IPS-NIHi7 (cell line): ENCODE measurements at regions not wholly inside any gene's neighbourhood (a gene's known extent, or its start where the extent isn't known, plus 50 kb on each side); places are given as distances from the start of the nearest gene placed in this dataset.
"Not testable (repeated sequence)": the region's sequence is repeated elsewhere in the genome, so short reads cannot be mapped to it uniquely, and the experiment has no call there.

Source experiments
- DNase-seq: peaks from one replicate; pipeline ENCODE4 v3.0.0; 2012; ENCODE audit warnings: mixed read lengths; ENCODE audit errors: extremely low spot score

DNA sequence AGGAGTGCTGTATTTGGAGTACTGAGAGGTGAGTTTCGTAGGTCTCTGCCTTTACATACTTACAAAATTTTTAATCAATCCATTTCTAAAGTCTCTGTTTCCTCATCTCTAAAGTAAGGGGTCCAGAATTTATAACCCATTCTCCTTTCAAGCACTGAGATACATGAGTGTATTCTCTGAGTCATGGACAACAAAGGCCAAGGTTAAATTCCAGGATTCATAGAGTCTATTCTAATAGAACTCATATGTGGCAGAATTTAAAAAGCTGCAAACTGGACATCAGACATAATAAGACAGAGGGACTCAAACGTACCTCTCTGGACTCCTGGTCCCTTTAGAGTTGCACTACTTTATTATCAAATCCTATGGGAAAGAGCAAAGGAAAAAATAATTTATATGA, 112.5 kb upstream of the SLIT3 start:
- DNase-seq: no peak

DNA sequence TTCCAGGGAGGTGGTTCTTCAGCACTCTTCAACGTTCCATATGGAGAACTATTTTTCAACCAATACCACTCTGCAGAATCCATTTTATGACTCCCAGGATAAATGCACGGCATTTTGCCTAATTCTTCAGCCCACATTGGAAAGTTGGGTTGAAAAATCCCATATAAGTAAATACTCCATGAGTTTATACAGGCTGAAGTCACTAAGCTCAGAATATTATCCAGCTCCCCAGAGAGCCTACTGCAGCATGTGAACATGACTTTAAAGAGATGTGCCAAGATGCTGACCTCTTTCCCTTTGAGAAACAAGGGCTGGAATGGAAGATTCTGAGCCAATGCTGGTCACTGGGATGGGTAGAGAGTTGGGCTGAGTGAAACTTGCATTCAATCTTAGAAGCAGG, 111.9 kb upstream of the SLIT3 start:
- no peak for DNase-seq

DNA sequence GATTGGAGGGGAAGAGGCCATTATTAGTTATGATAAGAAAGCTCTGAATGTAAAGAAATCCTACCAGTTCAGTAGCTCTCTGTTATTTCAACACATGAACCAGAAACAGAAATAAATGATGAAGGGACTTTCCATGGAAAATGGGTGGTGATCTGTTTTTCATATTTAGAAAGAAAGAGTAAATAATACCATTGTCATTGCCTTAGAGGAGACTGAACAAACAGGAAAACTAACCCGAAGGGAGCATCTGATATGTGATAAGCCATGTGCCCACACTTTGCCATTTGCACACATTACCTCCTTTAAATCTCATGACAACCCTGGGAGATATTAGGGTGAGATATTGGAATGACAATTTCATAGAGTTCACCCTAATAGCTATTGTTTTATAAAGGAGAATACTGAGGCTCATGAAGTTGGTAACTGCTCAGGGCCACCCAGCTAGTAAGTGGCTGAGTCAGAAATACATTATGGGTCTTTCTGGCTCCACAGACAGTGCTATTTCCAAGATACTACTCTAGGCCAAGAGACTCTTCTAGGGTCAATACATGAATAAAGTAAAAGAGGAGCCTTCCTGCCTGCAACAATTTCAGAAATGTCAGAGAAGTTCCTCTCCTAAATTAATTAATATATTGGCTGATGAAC, 111.0 kb upstream of the SLIT3 start:
- no peak for DNase-seq

DNA sequence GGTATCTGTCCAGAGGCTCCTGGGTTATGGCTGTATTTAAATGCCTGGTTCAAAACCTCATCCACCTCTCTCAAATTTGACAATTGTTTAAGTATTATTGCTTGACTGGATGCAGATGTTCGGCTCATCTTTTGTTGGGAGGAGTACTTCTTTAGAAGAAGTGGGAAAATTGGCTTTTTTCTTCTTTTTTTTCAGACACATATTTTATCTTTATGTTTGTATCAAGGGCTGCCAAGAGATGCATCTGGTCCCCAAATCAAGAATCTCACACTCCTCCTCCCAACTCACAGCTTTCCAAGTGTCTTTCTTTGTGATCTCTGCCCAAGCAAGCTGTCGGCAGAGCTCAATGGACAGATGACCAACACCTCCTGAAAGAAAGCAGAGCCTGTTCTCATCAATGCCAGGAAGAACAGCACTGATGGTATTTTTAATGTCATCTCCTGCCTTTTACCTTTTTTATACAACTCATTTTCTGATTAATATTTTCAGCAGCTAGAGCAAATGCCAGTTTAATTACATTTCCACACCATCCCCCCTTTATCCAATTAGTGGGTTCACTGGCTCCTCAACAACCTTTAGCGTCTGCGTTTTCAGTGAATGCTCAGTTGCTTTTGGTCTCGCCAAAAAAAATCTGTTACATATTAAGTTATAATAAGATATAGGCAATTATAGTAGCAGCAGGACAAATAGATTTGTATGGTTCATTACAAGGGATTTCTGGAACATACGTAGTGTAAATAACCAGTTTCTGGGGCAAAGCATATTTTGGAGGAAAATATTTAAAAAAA, 110.3 kb upstream of the SLIT3 start:
- DNase-seq: no peak

DNA sequence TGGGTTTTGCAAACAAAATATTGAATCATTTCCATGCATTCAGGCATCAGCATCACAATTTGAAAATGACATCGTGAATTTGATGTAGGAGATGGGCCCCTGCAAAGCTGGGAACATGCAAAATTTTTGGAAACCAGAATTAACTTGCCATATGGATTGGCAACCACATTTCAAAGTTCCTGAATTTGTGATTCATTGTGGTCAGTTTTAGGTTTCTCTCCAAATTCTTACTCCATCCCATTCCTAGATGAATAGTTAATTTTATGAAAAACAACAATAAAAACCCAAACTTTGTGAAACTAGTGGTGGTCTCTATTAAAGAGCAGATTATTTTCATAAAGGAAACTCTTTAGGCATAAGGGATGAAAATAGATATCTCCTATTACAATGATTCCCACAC, 107.8 kb upstream of the SLIT3 start:
- DNase-seq: no peak

DNA sequence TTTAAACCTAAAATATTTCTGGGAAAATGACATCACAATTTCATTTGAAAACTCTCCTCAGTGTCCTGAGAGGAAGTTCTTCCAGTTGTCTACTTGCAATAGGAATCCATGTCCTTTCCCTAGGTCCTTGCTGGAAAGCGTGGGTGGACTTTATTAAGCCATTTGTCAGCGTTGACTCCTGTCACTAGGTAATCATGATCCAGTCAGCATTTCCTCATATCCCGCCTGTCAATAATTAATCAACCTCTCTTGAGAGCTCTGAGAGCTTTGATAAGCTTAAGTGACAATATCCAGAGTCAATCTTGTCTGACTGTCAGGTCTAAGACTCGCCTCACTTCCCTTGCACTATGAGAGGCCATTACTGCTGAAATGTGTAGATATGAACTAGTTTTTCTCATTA, 107.2 kb upstream of the SLIT3 start:
- no peak for DNase-seq

DNA sequence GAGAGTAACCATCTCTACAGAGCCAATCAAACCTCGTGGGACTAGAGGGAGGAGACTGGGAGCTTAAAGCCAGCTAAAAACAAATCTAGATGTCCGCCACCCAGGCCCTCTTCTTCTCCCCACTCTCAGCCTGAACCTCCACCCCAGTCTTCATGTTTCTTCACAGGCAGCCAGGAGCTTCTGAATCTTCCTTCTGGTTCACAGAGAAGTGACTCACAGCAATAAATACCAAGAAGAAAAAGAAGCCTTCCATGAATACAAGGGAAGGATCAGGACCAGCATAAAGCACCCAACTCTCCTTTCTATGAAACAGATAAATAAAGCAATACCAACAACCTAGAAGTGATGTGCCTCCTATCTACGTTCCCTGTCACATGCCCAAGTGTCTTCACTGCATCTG, 103.3 kb upstream of the SLIT3 start:
- DNase-seq: no peak

DNA sequence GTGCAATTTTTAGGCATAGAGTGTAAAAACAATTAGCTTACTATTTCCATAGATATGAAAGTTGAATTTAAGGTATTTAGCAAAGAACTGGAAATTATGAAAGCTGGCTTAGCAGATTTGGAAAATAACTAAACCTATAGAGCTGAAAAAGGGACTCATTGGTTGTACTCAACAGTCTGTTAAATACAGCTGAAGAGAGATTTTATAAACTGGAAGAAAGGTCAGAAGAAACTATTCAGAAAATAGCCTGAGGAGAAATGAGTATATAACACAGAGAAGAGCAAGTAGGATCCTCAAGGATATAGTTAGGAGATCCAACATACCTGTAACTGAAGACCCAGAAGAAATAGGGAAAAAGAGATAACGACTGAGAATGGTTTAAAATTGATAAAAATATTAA, 97.6 kb upstream of the SLIT3 start:
- no peak for DNase-seq

DNA sequence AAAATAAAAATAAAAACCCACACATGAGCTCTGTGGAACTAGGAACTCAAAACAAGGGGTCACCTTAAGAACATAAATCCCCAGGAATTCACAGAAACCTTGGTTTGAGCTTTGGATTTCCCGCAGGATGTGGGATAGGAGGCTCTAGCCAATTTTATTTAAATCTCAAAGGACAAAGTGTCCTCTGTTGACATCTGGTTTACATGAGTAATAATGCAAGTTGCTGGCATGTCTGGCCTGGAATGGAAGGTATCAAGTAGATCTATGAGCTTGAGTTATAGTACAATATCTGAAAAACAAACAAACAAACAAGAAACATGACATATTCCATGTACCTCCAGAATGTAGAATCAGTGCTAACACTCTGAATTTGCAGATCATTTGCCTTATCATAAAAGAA, 94.2 kb upstream of the SLIT3 start:
- DNase-seq: no peak

DNA sequence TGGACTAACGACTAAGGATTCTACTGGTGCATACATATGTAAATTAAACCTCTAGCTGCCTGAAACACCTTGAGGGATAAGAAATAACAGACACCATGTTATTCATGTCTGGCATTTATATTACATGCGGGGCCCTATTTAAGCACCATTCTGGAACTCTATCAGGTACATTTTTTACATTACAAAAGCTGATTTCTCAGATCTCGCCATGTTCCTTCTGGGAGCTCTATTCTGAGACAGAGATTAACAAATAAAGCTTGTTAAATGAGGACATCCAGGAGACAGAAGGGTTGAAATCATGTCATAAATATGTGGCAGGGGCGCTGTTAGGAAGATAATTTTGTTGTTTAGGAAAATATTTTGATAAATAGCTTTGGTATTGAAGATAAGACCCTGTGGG, 93.4 kb upstream of the SLIT3 start:
- no peak for DNase-seq

DNA sequence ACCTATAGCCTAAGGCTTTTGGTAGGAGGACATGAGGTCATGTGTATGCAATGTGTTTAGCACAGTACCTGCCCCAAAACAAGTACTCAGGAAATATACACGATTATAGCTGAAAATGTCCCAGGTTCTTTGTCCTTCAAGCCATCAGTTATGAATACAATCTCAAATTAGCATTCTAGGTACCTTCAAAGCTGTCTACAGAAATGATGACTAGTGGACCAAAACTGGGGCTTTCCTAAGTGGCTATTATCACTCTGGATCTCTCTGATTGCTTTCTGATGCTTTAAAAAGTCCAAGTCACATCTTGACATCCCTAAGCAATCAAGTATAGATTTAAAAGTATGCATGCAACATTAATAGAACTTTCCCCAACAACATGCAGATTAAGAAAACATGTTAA, 93.0 kb upstream of the SLIT3 start:
- no peak for DNase-seq

DNA sequence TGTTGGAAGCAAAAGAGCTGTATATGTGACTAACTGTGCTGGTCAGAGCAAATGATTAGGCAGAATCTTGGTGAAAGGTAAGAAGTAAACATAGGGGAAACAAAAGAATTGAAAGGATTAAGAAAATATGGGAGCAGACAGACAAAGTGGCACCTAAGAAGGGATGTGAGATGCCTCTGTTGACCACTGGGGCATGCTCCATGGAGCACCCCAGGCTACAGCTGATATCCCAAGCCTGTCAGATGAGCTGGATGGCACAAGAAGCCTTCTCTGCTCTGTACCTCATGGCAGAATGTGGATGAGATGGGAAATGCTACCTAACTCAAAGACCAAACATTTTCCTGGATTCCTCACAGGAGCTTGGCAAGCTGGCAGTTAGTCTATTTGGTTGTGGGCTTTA, 89.3 kb upstream of the SLIT3 start:
- no peak for DNase-seq

DNA sequence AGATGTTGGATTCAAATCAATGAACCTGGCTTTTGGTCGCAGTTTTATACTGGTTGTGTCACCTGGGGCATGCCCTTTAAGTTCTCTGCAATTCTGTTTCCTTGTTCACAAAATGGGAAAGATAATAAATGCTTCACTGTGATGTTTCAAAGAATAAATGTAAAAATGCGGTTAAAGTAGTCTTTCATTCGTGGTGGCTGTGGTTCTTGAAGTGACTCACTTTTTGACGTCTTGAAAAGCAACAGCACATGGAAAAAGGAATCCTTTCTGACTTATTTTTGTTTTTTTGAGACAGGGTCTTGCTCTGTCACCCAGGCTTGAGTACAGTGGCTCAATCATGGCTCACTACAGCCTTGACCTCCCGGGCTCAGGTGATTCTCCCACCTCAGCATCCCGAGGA, 88.4 kb upstream of the SLIT3 start:
- no peak for DNase-seq

DNA sequence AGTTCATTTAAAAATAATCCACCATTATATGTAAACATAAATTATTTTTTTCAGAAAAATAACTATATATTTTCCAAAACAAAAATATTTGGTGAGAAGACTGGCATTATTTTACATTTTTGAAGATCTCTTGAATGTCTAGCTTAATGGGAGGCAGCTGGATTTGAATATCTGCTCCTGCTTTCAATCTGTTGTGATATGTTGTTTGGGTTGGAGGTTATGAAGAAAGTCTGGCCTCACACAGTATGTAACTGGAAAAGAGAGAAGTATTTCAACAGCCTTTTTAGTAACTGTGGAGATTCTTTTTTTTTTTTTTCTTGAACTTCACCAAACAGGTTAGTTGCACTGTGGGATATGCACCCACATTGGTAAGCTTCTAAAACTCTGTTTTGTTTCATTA, 84.7 kb upstream of the SLIT3 start:
- DNase-seq: no peak

DNA sequence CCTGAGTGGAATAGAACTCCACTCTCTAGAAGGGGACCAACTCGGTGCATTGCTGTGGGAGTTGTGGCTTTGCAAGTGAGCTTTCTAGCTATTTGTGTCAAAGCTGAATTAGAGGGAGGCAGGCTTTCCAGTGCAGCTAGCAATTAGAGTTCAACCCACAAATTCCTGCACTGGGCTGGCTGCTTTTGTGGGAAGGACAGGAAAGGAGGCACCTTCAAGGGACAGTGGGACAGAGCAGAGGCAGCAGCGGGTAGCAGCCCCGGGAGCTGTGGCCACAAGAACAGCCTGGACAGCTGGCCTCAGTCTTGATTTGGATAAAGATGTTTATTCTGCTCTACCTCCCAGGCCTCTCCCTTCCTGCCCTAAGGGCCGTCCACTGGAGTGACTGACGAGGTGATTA, 83.7 kb upstream of the SLIT3 start:
- DNase-seq: no peak

DNA sequence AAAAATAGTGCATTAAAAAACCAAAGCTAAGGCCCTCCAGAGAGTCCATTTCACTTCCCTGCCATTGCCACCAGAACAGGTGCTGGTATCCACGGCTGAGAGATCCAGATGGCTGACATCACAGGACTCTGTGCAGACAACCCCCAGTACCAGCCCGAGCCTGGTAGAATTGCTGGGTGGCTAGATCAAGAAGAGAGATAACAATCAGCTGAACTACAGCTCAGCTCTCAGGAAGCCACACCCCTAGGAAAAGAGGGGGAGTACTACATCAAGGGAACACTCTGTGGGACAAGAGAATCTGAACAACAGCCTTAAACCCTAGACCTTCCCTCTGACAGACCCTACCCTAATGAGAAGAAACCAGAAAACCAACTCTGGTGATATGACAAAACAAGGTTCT, 73.8 kb upstream of the SLIT3 start:
- no peak for DNase-seq

DNA sequence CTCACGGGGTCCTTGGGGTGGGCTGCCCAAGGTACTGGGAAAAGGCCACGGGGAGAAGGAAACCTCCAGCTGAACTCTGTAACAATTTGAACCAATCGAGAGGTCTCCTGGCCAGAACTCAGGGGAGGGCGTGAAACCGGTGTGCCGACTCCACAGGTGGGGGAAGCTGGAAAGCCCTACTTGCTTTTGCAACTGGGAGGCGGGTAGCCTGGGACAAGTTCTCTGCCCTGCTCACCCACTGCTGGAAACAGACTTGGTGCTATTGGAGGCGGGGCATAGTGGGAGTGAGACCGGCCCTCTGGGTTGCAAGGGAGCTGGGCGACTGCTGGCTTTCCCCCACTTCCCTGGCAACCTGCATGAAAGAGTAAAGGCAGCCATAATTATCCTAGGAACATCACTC, 73.2 kb upstream of the SLIT3 start:
- DNase-seq: no peak

DNA sequence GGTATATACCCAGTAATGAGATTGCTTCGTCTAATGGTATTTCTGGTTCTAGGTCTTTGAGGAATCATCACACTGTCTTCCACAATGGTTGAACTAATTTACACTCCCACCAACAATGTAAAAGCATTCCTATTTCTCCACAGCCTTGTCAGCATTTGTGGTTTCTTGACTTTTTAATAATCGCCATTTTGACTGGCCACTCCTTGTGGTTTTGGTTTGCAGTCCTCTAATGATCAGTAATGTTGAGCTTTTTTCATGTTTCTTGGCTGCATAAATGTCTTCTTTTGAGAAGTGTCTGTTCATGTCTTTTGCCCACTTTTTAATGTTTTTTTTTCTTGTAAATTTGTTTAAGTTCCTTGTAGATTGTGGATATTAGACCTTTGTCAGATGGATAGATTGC, 70.9 kb upstream of the SLIT3 start:
- DNase-seq: not testable (repeated sequence)

DNA sequence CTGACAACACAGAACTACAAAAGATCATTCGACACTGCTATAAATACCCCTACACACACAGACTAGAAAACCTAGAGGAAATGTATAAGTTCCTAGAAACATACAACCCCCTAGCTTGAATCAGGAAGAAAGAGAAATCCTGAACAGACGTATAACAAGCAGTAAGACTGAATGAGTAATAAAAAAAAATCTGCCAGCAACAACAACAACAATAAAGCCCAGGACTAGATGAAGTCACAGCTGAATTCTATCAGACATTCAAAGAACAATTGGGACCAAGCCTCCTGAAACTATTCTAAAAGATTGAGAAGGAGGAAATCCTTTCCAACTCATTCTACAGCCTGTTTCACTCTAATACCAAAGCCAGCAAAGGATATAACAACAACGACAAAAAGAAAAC, 68.2 kb upstream of the SLIT3 start:
- DNase-seq: no peak

DNA sequence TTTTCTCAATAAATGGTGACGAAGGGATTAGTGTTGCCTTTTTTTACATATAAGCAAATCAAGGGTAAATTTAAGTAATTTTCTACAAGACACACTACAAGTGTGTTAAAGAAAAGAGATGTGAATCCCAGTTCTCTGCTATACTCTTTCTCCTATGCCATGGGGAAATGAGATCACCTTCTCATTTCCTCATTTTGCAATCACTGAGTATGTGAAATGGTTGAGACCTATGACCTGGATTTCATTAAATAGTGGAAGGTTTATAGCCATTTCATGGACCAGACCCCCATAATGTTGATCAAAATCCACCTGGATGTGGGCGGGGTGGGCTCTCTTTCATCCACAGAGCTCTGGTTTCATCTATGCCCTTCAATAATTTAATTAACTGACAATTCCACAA, 66.9 kb upstream of the SLIT3 start:
- DNase-seq: no peak

DNA sequence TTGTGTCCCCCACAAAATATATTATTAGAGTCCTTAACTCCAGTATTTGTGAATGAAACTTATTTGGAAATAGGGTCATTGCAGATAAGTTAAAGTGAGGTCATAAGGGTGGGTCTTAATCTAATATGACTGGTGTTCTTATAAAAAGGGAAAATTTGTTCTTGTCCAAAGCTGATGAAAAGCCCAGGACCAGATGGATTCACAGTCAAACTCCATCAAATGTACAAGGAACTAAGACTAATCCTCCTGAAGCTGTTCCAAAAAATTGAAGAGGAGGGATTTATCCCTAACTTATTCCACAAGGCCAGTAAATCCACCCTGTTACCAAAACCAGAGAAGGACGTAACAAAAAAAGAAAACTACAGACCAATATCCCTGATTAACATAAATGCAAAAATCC, 56.4 kb upstream of the SLIT3 start:
- no peak for DNase-seq

DNA sequence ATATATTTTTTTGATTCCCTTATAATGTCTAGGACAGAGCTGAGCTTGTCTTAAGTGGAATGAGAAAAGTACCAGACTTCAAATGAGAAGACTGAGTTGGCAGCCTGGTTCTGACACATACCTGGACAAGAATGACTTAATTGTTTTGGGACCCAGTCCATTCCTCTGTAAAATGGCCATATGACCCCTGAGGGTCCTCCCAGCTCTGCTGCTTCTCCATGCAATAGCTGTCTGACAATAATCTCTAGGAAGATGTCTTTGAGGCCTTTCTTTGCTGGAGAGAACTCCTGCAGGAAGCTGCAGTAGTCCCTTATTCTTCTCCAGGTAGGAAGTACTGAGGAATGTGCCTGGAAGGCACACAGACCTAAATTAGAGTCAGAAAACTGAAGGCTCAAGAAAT, 55.9 kb upstream of the SLIT3 start:
- no peak for DNase-seq

DNA sequence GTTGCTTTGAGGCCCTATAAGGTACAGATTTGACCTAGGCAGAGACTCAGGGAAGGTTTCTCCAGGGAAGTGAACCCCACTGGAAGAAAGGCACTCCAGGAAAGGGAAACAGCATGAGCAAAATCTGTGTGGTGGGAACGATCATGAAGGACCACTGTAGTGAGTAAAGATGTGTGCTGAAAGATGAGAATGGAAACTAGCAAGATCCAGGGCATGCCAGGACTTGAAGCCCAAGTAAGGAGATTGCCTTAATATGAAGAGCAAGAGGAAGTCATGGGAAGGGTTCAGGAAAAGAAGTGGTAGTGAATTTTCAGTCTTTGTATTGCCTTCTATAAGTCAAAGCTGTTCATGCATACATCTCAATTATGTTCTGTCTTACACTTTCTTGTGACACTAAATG, 55.2 kb upstream of the SLIT3 start:
- no peak for DNase-seq

DNA sequence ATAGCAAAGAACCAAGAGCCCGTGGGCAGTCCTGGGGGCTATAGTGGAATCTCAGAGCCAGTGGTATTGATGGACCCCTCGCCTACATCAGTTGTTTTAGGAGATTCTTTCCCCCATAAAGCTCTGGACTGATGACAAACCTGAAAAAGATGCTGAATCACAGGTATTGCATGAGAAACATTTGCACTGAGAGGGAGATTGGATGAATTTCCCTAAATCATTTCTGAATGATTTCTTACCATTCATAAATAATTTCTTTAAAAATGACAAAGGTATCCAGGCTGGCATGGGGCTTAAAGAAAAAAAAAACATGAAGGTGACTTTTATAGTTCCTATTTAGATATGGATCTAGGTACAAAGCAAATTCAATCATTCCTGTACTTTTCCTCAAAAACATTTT, 54.0 kb upstream of the SLIT3 start:
- no peak for DNase-seq
